ENCODE measurements at regions not wholly inside any gene's neighbourhood (a gene's known extent, or its start where the extent isn't known, plus 50 kb on each side); places are given as distances from the start of the nearest gene placed in this dataset.

GRCh38 chr13:109390391-109390790, 396.0 kb downstream of the IRS2 start:
- no peaks in the 10 kb centered on the region for H4K20me1 ChIP-seq (ENCODE audit: control insufficient read depth, insufficient read depth, insufficient read length)
- no peak overlapping the region for H4K8ac ChIP-seq (replicated peaks; ENCODE audit: insufficient read length, low read depth, low read length)
- Mint-ChIP-seq H3K9me3 (no peaks in the 10 kb centered on the region), H3K4me3 (no peak overlapping the region), H3K27me3 (ENCODE audit: low read depth) (no peaks in the 10 kb centered on the region; the same call in 1 of the 2 replicates), H3K4me1 (no peaks in the 10 kb centered on the region; a peak in 1 of 4 replicates), H3K36me3 (ENCODE audit: insufficient read depth in 1 of 3, low read depth in 3 of 3) (no peaks in the 10 kb centered on the region), H3K27ac (no peak overlapping the region)
- H3K27me3 ChIP-seq (ENCODE audit: insufficient read depth, low read length) = 0 out of 2 replicates have a peak, but pooled peaks cover 3% of the 10 kb centered on the region
- H2BK15ac ChIP-seq (ENCODE audit: low read depth, low read length) = no peak overlapping the region
- no peak overlapping the region for H2AFZ ChIP-seq (ENCODE audit: low read length)
- H3K4me1 ChIP-seq (ENCODE audit: insufficient read depth, low read length) = no peaks in the 10 kb centered on the region
- H3K56ac ChIP-seq (ENCODE audit: insufficient read length, low read depth, low read length) = no peak overlapping the region
- no peak overlapping the region for H3K4me2 ChIP-seq (ENCODE audit: insufficient read depth, insufficient read length, low read length)
- H3K9ac ChIP-seq (ENCODE audit: extremely low read depth, insufficient read length, low read length) = no peak overlapping the region
- H3K27ac ChIP-seq (ENCODE audit: insufficient read length, low read depth, low read length) = no peak overlapping the region
- DNase-seq = no peak
- no peak for TF ChIP-seq CTCF (conservative IDR thresholded peaks at IDR 0.05)
- no peak overlapping the region for H2BK20ac ChIP-seq (ENCODE audit: low read depth, low read length, poor library complexity, severe bottlenecking)
- H3K4ac ChIP-seq (ENCODE audit: low read depth, low read length) = no peak overlapping the region
- no peaks in the 10 kb centered on the region for H3K9me3 ChIP-seq (ENCODE audit: control insufficient read depth, low read depth, low read length)
- H2BK5ac ChIP-seq (ENCODE audit: insufficient read length, low read length) = no peak overlapping the region
- H4K91ac ChIP-seq (ENCODE audit: insufficient read length, low read depth, low read length) = no peak overlapping the region
- H3K14ac ChIP-seq (ENCODE audit: insufficient read depth, low read length) = no peak overlapping the region
- H3K23me2 ChIP-seq (ENCODE audit: insufficient read length, low read depth, low read length, poor library complexity, severe bottlenecking) = no peaks in the 10 kb centered on the region
- no CpG with 5 or more reads among the region's 2 CpGs for WGBS (ENCODE audit: extremely low coverage, insufficient read length, low lambda C conversion rate)
- H3K23ac ChIP-seq (ENCODE audit: insufficient read length, low read depth, low read length) = no peak overlapping the region
- H3K79me2 ChIP-seq (ENCODE audit: insufficient read depth, low read length) = no peaks in the 10 kb centered on the region
- no peak overlapping the region for H4K5ac ChIP-seq (ENCODE audit: insufficient read length, low read depth, low read length)
- no peak overlapping the region for H2BK120ac ChIP-seq (ENCODE audit: low read depth, low read length, poor library complexity, severe bottlenecking)
- no peak overlapping the region for H3K18ac ChIP-seq (ENCODE audit: insufficient read length, low read depth, low read length)
- no peak overlapping the region for H3T11ph ChIP-seq (ENCODE audit: low read length)
- no peak overlapping the region for H2AK5ac ChIP-seq (ENCODE audit: insufficient read length, low read length)
- H2BK12ac ChIP-seq (ENCODE audit: insufficient read length, low read depth, low read length) = no peak overlapping the region
- no peaks in the 10 kb centered on the region for H3K79me1 ChIP-seq (ENCODE audit: insufficient read depth, low read depth, low read length, poor library complexity, severe bottlenecking)

Measured in H9 (cell line).